Brain pericyte (primary cell): ENCODE measurements at regions not wholly inside any gene's neighbourhood (a gene's known extent, or its start where the extent isn't known, plus 50 kb on each side); places are given as distances from the start of the nearest gene placed in this dataset.

Experiments used
- DNase-seq: peaks from one replicate; pipeline ENCODE4 v3.0.0-alpha.2; 2012; ENCODE audit warnings: low read depth, low spot score

- DNase-seq: no peak
Observed at GRCh38 chr5:98483301-98483685, 290.2 kb upstream of the RGMB start.

DNA sequence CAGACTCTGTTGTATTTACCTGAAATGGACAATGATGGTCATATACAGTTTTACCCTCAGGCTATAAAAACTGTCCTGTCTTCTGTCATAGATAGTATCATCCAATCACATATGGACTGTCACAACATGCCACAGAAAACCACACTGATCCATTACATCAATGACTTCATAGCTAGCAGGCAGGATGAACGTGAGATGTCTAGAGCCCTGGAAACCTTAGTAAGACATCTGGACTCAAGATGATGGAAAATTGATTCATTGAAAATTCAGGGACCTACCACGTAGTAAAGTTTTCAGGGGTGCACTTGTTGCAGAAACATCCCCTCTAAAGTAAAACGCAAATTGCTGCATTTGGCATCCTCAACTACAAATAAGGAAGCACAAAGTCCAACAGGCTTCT, 284.4 kb upstream of the RGMB start:
- DNase-seq: no peak

DNA sequence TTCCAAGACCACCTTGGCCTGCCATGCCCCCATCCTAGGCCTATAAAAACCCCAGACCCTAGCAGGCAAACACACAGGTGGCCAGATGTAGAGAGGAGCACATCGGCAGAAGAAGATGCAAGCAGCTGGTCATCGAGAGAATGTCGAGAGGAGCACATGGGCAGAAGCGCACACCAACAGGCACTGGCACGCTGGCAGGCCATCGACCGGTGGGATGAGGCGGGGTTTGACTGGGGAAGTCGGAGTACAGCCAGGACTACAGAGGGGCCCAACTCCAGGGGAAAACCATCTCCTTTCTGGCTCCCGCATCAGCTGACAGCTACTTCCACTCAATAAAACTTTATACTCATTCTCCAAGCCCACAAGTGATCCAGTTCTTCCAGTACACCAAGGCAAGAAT, 283.1 kb upstream of the RGMB start:
- no peak for DNase-seq

GRCh38 chr5:98492258-98492657, 281.2 kb upstream of the RGMB start:
- DNase-seq: no peak

GRCh38 chr5:98497418-98497817, 276.0 kb upstream of the RGMB start:
- DNase-seq: no peak

- no peak for DNase-seq
Observed at GRCh38 chr5:98498028-98498427, 275.4 kb upstream of the RGMB start.

- DNase-seq: no peak
Observed at GRCh38 chr5:98499892-98500291, 273.6 kb upstream of the RGMB start.

GRCh38 chr5:98500811-98501210, 272.7 kb upstream of the RGMB start:
- no peak for DNase-seq

DNA sequence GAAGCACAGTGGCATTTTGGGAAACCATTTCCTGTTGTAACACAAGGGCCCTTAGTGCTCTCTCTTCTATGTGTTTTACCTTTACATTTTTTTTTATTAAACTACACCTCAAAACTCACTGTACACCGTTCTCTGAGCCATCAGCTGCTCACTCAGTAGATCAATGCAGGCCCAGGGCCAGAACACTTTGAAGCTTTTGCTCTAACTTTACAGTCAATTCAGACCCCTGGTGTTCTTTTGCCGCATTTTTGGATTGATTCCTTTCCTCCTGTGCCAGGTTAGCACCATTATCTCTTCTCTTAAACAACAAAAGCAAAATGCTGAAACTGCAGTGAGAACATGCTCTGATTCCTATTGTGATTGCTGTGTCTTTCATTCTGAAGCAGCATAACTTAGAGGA, 269.8 kb upstream of the RGMB start:
- DNase-seq: no peak

GRCh38 chr5:98504505-98504904, 269.0 kb upstream of the RGMB start:
- DNase-seq: no peak

DNA sequence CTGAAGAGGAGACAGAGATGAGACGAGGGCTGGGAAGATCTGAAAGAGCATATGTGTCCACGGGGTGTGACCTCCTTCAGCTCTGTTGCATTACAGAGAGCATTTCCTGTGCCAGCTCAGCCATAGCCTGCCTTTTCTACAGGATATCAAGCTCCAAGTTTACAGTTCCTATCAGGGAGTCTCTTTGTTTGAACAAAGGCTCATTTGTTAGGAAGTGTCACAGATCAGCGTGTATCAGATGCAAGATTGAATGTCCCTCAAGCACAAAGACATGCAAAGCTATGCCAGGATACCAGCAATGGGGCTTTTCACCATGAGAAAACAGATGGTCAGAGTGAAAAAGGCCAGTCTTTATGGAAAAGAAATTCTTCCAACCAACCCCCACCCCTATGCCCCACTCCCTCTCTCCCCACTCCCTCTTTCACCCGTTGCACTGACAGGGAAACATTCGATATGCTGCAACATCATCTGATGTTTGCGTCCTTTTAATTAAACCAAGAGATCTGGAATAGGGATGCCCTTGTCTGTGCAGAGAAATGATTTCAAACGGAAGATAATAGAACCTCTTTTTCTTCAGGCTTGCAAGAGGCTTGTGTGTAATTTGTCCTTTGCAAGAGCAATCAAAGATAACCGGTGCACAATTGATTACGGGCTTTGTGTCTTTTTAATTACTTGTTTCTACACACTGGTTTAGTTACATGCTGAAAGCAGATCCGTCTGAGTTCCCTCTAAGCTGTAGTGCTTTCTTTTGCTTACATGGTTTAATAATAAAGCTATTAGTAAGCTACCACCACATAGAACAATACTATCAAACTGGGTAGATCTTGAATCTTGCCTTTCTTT, 263.1 kb upstream of the RGMB start:
- no peak for DNase-seq

DNA sequence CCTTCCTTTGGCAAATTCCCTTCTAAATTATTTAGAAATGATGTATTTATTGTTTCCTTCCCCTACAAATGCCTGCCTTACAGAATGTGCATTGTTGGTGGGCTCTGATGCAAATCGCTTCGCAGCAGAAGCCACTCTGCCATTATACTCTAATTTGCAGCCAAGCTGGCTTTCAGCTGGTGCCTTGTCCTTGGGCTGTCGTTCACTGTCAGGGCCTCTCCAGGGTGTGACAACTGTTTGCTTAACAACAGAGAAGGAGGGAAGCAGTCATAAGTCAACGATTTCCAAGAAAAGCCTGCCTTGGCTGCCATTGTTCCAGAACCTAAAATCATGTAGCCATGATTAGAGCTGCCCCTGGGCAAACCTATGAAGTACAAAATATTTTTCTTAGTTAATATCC, 260.1 kb upstream of the RGMB start:
- no peak for DNase-seq

DNA sequence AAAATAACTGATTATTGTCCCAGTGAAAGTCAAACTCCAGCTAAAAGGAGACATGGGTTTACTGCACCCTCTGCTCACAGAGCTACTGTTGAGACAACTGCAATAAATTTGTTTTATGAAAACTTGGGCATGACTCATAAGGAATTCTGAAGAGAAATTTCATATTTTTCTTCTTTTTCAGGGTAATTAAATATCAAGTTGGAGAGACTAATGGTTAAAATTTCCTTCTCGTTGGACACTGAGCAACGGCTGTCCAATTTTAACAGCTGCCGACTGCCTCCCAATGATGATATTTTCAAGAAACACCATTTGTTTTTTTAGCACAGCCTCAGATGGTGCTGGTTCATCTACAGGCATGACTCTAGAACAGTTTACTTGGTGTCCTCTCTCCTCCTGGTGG, 259.2 kb upstream of the RGMB start:
- no peak for DNase-seq

DNA sequence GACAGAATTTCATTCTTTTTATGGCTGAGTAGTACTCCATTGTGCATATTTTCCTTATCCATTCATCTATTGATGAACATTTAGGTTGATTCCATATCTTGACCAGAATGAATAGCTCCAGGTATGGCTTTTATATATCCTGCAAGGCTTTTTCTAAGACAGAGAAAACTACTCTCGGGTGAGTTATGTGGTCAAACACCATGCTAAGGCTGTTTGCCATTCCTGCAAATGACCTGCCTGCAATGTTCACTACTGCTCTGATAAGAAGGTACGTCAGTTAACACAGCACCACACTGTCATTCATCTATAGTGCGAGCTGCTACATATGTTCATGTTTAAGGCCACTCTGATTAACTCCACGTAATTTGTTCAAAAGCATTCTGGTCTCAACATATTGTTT, 256.8 kb upstream of the RGMB start:
- no peak for DNase-seq

GRCh38 chr5:98517560-98518366, 255.7 kb upstream of the RGMB start:
- no peak for DNase-seq

DNA sequence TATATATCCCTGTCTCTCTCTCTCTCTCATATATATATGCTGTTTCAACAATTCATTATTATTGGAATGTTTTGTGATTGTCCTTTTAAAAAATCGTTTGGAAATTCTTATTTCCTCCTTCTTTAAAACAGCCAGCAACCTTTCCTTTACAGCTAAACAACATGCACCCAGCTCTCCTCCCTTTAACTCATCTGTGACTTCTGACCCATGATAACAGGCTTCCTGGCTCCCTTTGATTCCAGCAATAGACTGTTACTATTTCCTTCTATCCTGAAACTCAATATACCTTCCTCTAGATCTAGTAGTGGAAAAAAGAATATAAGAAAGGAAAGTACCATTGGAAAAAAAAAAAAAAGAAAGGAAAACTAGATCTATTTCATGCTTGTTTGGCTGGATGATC, 254.7 kb upstream of the RGMB start:
- no peak for DNase-seq

DNA sequence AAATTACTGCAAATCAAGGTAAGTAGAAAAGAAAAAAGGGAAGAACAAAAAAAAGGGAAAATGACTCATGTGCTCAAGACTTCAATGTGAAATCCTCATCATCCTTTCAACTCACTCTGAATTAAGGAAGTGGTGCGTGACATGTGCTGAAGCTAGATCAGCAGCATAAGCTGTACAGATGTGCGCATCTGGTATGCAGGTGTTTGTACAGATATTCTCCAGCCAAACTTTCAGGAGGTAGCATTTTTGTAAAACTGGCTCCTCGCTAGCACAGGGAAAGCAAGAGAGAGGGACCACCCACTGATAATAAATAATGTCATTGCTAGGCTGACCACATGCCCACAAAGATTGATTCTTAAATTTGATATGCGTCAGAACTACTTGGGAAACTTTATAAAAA, 253.9 kb upstream of the RGMB start:
- no peak for DNase-seq

GRCh38 chr5:98521821-98522220, 251.6 kb upstream of the RGMB start:
- no peak for DNase-seq

DNA sequence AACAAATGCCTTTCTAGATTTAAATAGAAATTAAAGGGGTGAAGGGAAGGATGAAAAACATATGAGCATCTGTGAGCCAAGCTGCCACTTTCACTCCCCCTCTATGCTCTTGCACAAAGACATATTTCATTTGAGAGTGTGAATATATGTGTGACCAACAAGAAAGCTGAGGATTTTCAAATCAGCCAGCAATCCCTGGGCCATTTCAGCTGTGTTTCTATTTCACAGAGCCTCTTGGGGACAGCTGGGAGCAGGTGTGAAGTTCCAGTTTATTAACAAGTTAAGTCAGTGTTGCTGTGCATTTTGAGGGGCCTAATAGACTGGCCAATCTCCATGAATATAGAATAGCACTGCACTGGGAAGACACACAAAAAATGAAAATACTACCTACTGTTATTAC, 248.7 kb upstream of the RGMB start:
- no peak for DNase-seq

- DNase-seq: no peak
Observed at GRCh38 chr5:98527846-98528245, 245.6 kb upstream of the RGMB start.

DNA sequence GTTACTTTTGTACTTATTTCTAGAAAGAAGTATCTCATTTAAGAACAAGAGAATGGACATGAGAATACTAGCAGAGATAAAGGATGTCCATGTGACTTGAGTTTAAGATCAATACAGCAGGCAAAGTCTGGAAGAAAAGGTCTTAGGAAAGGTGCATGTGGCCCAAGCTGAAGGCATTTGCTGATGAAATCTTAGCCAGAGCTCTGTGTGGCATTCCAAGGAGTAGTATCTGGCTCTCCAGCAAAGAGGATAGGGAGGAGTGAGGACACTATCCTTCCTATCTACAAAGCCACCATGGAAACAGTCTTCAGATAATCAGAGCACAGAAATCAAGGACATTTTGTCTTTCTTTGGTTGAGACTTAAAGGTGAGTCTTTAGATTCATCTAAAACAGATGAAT, 244.1 kb upstream of the RGMB start:
- no peak for DNase-seq

DNA sequence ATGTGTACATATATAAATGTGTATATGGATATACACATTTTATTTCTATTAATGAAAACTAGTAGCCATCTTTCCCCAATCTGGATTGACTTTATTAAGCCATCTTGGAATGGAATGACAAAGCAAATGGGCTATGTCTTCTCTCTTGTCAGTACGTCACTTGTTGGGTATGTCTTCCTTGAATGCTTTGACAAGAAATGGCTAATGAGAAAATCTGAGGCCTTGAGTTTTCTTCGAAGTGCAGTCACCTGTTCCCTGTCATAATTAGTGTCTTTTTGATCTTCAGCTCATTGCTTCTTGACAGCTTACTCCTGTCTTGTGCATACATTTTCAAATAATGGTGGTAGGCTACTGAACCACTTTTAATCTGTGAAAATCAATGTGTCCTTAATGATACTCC, 243.2 kb upstream of the RGMB start:
- no peak for DNase-seq

DNA sequence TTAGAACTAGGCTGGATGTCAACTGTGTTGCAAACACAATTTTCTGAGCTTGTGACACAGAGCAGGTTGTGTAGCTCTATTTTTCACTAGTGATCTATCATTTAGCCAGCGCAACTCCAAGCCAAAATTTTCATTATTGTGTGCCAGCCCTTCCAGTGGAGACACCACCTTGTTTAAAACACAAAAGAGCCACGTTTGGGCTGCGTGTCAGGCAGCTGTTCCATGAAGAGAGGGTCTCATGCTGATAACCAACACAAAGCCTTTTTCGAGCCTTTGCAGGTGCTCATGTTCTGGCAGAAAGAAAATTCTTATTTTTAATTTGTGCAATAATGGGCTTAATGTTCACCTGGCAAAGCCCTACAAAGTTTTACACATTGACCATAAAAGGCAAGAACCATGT, 237.6 kb upstream of the RGMB start:
- DNase-seq: no peak
